NT2/D1 (cell line): ENCODE measurements at regions not wholly inside any gene's neighbourhood (a gene's known extent, or its start where the extent isn't known, plus 50 kb on each side); places are given as distances from the start of the nearest gene placed in this dataset.

Experiments used
- YY1 ChIP-seq: IDR thresholded peaks from 2 replicates; pipeline ENCODE4 v1.6.1; 2011; ENCODE audit not compliant: insufficient read length, insufficient read depth
- ZNF274 ChIP-seq: IDR thresholded peaks from 2 replicates; pipeline ENCODE4 v1.6.1; 2011; ENCODE audit warnings: mild to moderate bottlenecking, low read depth, low read length

- TF ChIP-seq YY1: no peak
- no peak for TF ChIP-seq ZNF274
Observed at GRCh38 chr10:83929399-83929798, 209.9 kb upstream of the GHITM start.
